GM21717 (cell line): ENCODE measurements at regions not wholly inside any gene's neighbourhood (a gene's known extent, or its start where the extent isn't known, plus 50 kb on each side); places are given as distances from the start of the nearest gene placed in this dataset.
A peak's percentile ranks its signal among the peaks of the same experiment; 100 is the strongest.

Source experiments
- ATAC-seq: cut with Tn5 transposase; IDR thresholded peaks from one replicate; pipeline ENCODE4 v1.9.1; 2021; ENCODE audit warnings: mild to moderate bottlenecking, moderate library complexity; ENCODE audit not compliant: unreplicated experiment

DNA sequence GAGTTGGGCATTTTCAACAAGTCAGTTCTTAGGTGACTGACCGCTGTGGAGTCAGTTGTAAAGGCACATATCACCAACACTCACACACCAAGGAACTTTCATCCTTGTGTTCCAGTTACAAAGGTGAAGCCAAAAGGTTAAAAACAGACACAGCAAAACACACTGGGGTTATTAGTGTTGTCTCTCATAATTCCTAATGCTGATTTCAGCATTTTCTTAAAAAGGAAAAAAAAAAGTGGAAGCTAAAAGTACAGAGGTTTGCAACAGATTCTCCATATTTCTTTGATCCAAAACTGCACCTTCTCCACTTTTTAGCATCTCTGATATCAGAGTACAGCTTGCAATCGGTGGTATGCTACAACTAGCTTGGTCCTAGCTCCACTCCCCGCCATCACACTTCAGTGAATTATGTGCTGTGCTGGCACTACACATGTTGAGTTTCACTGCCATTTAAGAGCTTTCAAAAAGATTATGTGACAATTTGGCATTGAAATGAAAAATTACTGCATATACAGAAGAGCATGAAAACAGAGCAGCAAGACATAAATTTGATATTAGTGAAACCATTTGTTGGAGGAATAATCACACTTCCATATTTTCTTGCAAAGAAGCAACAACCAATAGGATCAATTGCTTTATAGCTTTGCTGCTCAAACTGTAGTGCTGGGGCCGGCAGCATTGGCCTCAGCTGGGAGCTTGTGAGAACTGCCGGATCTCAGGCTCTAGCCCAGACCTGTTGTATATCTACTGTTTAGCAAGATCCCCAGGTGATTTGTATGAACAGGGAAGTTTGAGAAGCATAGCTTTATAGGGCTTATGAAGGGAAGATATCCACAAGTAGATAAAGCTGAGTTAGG lies 62.3 kb upstream of the DAPL1 start:
- ATAC-seq: no peak

DNA sequence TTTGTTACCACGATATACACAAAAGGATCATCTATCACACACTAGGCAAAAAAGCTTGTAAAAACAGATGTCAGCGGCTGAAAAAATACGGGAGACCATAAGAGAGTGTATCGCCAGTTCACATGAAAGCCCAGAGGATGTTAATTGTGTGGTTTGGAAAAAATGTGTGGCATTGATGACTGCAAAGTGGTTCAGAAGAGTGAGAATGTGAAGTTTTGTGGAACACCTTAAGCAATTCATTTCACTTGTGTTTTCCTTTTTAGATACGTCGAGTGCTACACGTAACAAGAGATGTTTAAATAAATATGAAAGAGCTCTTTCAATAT lies 61.7 kb upstream of the DAPL1 start:
- no peak for ATAC-seq

- ATAC-seq: no peak
Measured at GRCh38 chr2:158734442-158734841, 60.7 kb upstream of the DAPL1 start.

DNA sequence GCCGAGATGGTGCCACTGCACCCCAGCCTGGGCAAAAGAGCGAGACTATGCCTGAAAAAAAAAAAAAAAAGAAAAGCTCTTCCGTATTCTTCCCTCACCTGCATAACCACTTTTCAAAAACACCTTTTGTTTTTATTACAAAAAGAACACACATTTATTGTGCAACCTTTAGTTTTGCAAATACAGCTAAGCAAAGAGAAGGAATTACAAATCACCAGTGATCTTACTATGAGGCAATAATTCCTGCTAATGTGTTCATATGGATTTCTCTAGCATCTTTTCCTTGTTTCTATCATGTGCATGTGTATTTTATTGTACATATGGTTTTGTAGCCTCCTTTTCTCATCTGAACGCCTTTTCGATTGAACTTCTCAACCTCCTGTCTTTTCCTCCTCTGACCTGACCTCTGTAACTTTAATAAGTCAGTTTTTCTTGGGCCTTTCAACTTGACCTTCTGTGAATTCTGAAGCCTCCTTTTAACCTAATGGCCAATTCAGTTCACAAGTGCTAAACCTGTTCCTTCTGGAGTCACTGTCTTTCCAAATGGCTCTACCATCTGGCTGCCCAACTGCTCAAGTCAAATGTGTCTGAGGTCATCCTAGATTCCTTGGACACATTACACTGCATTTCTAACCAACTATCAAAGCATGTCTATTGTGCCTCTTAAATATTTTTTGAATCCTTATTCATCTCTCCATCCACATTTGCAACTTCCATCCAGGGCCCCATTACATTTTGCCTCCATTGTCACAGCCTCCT lies 59.1 kb upstream of the DAPL1 start:
- no peak for ATAC-seq

DNA sequence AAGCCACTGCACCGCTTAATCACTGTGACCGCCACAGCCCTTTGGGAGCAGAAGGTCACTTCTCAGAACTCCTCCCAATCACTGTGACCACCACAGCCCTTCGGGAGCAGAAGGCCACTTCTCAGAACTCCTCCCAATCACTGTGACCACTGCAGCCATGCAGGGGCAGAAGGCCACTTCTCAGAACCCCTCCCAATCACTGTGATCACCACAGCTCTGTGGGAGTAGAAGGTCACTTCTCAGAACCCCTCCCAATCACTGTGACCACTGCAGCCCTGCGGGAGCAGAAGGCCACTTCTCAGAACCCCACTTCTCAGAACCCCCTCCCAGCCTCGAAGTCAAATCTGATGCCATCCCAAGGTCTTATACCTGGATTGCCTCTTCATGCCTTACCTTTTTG lies 56.8 kb upstream of the DAPL1 start:
- no peak for ATAC-seq

GRCh38 chr2:158740127-158740526 lies 55.0 kb upstream of the DAPL1 start:
- no peak for ATAC-seq

- ATAC-seq: no peak
Measured at GRCh38 chr2:158740621-158741020, 54.5 kb upstream of the DAPL1 start.

- ATAC-seq: no peak
Measured at GRCh38 chr2:158741625-158742024, 53.5 kb upstream of the DAPL1 start.

GRCh38 chr2:158742536-158742935 lies 52.6 kb upstream of the DAPL1 start:
- no peak for ATAC-seq

DNA sequence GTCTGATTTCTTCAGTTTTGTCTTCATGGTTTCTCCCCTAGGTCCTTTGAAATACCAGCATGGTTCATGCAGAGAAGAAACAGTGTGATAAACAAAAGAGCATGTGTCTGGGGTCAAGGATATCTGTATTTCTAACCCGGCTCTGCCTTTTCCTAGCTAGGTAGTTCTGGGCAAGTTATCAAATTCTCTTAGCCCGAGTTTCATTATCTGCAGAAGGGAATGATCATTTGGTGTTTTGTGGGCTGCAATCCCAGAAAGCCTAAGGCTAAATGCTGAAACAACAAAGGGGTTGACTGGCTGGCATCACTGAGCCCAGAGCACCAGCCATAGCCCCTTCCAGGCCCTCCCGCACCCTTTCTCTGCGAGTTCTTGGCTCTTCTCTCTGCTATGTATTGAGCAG lies 51.7 kb upstream of the DAPL1 start:
- no peak for ATAC-seq

DNA sequence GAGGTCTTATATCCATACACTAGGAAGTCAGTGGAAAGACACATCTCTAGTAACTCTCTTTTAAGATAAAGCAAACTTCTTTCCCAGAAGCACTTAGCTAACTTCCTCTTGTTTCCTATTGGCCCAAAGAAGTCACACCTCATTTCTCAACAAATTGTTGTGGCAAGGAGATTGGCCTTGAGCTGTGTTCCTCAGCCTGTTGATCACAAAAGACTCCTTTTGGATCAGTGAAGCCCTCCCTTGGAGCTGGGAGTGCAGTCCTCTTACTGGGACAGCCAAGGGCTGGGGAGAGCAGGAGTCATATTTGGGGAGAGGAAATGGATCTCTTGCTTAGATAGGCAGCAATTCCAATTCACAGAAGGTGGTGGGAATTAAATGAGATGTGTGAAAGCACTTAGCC lies 51.2 kb upstream of the DAPL1 start:
- no peak for ATAC-seq

GRCh38 chr2:158745067-158745865 lies 49.9 kb upstream of the DAPL1 start:
- peak; percentile 75 for ATAC-seq
